Gastroesophageal sphincter (tissue), 4 donors: ENCODE measurements at regions not wholly inside any gene's neighbourhood (a gene's known extent, or its start where the extent isn't known, plus 50 kb on each side); places are given as distances from the start of the nearest gene placed in this dataset.
A peak's percentile ranks its signal among the peaks of the same experiment; 100 is the strongest.

Source experiments
- ATAC-seq: fragments of 150-250 bp; one replicate; pipeline ENCODE4 v1.9.1; 2016; ENCODE audit warnings: mild to moderate bottlenecking, moderate library complexity
- H3K27ac ChIP-seq, 4 donors: fragments of 200-600 bp; sonication (generic) in 3 of 4; 1 replicate in 3 of 4; 2 replicates in 1 of 4; pipeline ENCODE4 v1.5.1; 2016 to 2019
- H3K27me3 ChIP-seq: fragments of 200-600 bp; sonication (generic); one replicate; pipeline ENCODE4 v1.5.1; 2019
- H3K36me3 ChIP-seq, 2 donors: fragments of 200-600 bp; sonication (generic); one replicate each; pipeline ENCODE4 v1.5.1; 2019; ENCODE audit warnings: control low read depth in 1 of 2
- H3K4me1 ChIP-seq, 3 donors: fragments of 200-600 bp; sonication (generic); 1 replicate in 2 of 3; 2 replicates in 1 of 3; pipeline ENCODE4 v1.5.1; 2016 to 2019; ENCODE audit warnings: control low read depth in 2 of 3
- H3K4me3 ChIP-seq, 2 donors: fragments of 200-600 bp; sonication (generic); one replicate each; pipeline ENCODE4 v1.5.1; 2019; ENCODE audit warnings: mild to moderate bottlenecking in 1 of 2, moderate library complexity in 1 of 2
- H3K9me3 ChIP-seq, 3 donors: fragments of 200-600 bp; sonication (generic); one replicate each; pipeline ENCODE4 v1.5.1; 2017 to 2019; ENCODE audit warnings: control low read depth in 2 of 3
- EP300 ChIP-seq: sonication (generic); formaldehyde crosslinking; IDR thresholded peaks from one replicate; pipeline ENCODE4 v1.6.1; 2017; ENCODE audit warnings: antibody characterized with exemption, mild to moderate bottlenecking
- POLR2A ChIP-seq, 2 donors: fragments of 450-650 bp; IDR thresholded peaks; one replicate each; pipeline ENCODE4 v1.6.1; 2017; ENCODE audit warnings: antibody characterized with exemption in 2 of 2, mild to moderate bottlenecking in 2 of 2, moderate library complexity in 1 of 2
- POLR2AphosphoS5 ChIP-seq: sonication (generic); formaldehyde crosslinking; IDR thresholded peaks from one replicate; pipeline ENCODE4 v1.6.1; 2017; ENCODE audit warnings: antibody characterized with exemption
- WGBS, 2 donors: methylation state at CpG; one replicate each; pipeline ENCODE4 v1.1.5; 2018; ENCODE audit warnings: low coverage in 1 of 2; 5-methylcytosine and 5-hydroxymethylcytosine counted together
- TF ChIP-seq, protein P1 (sequence below), 4 experiments: fragments of 200-600 bp in 2 of 4; fragments of 450-650 bp in 2 of 4; sonication (generic) in 1 of 4; IDR thresholded peaks; one replicate each; pipeline ENCODE4 v1.5.1; 2017 to 2019; ENCODE audit warnings: antibody characterized with exemption in 4 of 4, mild to moderate bottlenecking in 2 of 4, moderate library complexity in 2 of 4

DNA sequence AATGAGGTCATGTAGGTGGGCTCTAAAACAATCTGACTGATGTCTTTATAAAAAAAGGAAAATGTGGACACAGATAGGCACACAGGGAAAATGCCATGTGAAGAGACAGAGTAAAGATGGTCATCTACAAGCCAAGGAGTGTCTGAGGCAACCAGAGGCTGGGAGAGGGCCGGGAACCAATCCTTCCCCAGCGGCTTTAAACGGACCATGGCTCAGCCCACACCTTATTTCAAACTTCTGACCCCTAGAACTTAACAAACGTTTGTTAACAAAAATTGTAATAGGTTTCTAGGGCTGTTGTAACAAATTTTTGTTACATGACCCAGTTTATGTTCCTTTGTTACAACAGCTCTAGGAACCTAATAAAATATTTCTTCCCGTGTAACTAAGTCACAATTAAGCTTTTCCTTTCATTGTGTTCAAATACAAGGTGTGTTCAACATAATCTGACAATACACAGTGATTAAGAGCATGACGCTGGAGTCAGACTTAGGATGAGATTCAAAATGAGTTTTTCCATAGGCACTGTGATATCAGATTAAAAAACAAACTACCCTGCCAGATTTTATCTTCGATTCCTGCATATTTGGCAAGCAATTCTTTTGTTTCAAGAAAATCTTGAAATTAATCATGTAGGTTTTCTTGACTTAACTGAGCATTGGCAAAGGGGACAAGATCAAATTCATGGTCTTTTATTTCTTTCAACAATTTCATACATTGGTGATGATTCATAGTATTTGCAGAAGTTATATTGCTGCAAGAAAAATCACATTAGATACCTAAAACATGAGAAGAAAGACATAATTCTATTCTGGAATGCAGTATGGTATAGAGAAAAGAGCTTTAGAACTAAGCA, 169.5 kb upstream of the RIPOR2 start:
- TF ChIP-seq POLR2AphosphoS5: no peak
- TF ChIP-seq POLR2A (IDR thresholded peaks at IDR 0.05): no peak
- TF ChIP-seq EP300: no peak
- TF ChIP-seq, protein P1, sequence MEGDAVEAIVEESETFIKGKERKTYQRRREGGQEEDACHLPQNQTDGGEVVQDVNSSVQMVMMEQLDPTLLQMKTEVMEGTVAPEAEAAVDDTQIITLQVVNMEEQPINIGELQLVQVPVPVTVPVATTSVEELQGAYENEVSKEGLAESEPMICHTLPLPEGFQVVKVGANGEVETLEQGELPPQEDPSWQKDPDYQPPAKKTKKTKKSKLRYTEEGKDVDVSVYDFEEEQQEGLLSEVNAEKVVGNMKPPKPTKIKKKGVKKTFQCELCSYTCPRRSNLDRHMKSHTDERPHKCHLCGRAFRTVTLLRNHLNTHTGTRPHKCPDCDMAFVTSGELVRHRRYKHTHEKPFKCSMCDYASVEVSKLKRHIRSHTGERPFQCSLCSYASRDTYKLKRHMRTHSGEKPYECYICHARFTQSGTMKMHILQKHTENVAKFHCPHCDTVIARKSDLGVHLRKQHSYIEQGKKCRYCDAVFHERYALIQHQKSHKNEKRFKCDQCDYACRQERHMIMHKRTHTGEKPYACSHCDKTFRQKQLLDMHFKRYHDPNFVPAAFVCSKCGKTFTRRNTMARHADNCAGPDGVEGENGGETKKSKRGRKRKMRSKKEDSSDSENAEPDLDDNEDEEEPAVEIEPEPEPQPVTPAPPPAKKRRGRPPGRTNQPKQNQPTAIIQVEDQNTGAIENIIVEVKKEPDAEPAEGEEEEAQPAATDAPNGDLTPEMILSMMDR (IDR thresholded peaks at IDR 0.05): no peak
- Histone ChIP-seq H3K4me3 (no peak overlapping the region), H3K9me3 (no peaks in the 10 kb centered on the region), H3K27ac (peak overlapping the region in 3 of 4 donors; percentile 8 to 49 (median 41)), H3K36me3 (peaks cover 0 to 54% of the 10 kb centered on the region in 2 donors), H3K27me3 (no peaks in the 10 kb centered on the region), H3K4me1 (no peaks in the 10 kb centered on the region)
- 70 to 75% methylated on average over 4 to 7 of the region's 7 CpGs for WGBS, 2 donors
- ATAC-seq: no peak

DNA sequence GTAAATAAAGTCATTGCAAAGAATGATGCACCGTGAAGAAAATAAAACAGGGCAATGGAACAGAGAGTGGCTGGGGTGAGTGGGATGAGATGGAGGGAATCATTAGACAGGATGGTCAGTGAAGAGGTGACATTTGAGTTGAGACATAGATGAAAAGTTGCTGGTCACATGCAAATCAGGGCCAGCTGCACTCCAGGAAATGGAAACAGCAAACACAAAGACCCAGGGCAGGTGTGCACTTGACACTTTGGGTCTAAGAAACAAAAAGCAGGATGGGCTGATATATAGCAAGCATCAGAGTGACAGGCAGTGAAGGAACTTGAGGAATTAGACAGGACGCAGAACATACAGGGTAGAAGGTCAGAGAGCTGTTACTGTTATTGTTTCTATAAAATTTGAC, 171.5 kb upstream of the RIPOR2 start:
- TF ChIP-seq POLR2AphosphoS5 (no peak), EP300 (no peak), POLR2A (IDR thresholded peaks at IDR 0.05) (no peak)
- TF ChIP-seq, protein P1 (IDR thresholded peaks at IDR 0.05): no peak
- no peak for ATAC-seq
- Histone ChIP-seq H3K4me3 (no peak overlapping the region), H3K27ac (no peak overlapping the region), H3K9me3 (no peaks in the 10 kb centered on the region), H3K4me1 (no peaks in the 10 kb centered on the region), H3K36me3 (peaks cover 0 to 57% of the 10 kb centered on the region in 2 donors), H3K27me3 (no peaks in the 10 kb centered on the region)
- WGBS, 2 donors: 83 to 92% methylated on average over 2 of the region's 2 CpGs

DNA sequence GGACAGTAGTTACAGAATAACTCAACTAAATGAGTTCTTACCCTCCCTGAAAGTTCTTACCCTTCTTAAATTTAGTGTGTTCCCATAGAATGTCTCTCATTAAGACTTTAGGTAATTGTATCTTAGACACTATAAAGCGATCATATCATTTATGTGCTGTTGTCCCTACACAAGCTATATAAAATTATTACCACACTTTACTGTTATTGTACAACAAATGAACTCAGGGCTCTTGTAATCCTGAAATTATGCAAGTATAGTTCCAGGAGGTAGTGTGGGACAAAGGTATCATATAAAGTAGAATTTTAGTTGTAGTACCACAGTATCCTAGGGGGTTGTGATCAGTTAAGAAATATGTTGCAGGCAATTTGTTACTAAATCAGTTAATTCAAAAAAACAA, 167.4 kb upstream of the CARMIL1 start:
- WGBS, 2 donors: 95 to 100% methylated on average over 1 of the region's 1 CpG
- no peak overlapping the region for H3K4me3 ChIP-seq
- no peaks in the 10 kb centered on the region for H3K27me3 ChIP-seq
- no peaks in the 10 kb centered on the region for H3K4me1 ChIP-seq
- TF ChIP-seq, protein P1 (IDR thresholded peaks at IDR 0.05): no peak
- TF ChIP-seq POLR2A (IDR thresholded peaks at IDR 0.05) (no peak), POLR2AphosphoS5 (no peak), EP300 (no peak)
- H3K9me3 ChIP-seq: no peaks in the 10 kb centered on the region
- H3K36me3 ChIP-seq: peaks cover 0 to 55% of the 10 kb centered on the region in 2 donors
- ATAC-seq: no peak
- H3K27ac ChIP-seq: no peak overlapping the region

DNA sequence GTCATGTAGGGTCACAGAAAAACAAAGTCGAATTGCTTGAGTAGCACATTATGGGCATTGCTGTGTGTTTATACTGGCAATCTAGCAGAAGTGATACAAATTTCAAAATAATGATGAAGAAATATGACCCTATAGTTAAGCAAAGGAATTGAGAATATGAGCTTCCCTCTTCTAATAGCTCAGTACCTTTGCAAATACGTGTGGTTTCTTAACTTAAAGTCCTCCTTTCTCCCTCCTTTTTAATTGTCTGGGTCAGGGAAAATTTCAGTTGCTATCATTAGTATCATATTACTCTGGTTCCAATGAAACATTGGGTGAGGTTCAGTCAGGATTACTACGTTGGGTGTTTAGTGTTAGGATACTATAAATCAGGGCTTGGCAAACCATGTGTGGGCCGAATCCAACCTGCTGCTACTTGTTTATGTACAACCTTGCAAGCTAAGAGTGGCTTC, 166.8 kb upstream of the CARMIL1 start:
- TF ChIP-seq, protein P1 (IDR thresholded peaks at IDR 0.05): no peak
- TF ChIP-seq EP300 (no peak), POLR2A (IDR thresholded peaks at IDR 0.05) (no peak), POLR2AphosphoS5 (no peak)
- Histone ChIP-seq H3K27ac (no peak overlapping the region), H3K4me1 (no peaks in the 10 kb centered on the region), H3K4me3 (no peak overlapping the region), H3K27me3 (no peaks in the 10 kb centered on the region), H3K36me3 (peaks cover 0 to 49% of the 10 kb centered on the region in 2 donors), H3K9me3 (no peaks in the 10 kb centered on the region)
- ATAC-seq: no peak
- 28 to 39% methylated on average over 4 of the region's 4 CpGs for WGBS, 2 donors

DNA sequence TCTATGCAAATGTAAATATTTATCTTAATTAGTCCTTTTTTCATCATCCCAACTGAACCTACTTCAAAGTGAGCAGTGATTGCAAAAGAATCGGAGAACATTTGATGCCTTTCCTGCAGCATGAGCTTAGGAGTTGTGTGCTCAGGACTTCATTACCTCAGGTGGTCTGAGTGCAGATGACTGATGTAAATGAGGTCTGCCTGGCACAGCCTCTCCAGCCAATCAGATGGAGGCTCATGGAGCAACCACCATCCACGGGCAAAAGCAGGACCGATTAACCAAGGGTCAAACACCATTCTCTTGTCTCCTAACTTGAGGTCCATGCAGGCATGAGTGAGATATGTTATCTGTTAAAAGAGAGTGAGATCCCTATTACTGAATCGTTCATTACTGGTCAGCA, 165.7 kb upstream of the CARMIL1 start:
- H3K4me1 ChIP-seq: no peaks in the 10 kb centered on the region
- ATAC-seq: no peak
- no peak overlapping the region for H3K4me3 ChIP-seq
- TF ChIP-seq POLR2A (IDR thresholded peaks at IDR 0.05) (no peak), POLR2AphosphoS5 (no peak), EP300 (no peak)
- TF ChIP-seq, protein P1 (IDR thresholded peaks at IDR 0.05): no peak
- H3K27me3 ChIP-seq: no peaks in the 10 kb centered on the region
- 58 to 83% methylated on average over 3 to 4 of the region's 4 CpGs for WGBS, 2 donors
- peaks cover 0 to 40% of the 10 kb centered on the region in 2 donors for H3K36me3 ChIP-seq
- no peaks in the 10 kb centered on the region for H3K9me3 ChIP-seq
- no peak overlapping the region for H3K27ac ChIP-seq
